CD4-positive, CD25-positive, alpha-beta regulatory T cell (primary cell): ENCODE measurements at regions not wholly inside any gene's neighbourhood (a gene's known extent, or its start where the extent isn't known, plus 50 kb on each side); places are given as distances from the start of the nearest gene placed in this dataset.
A peak's percentile ranks its signal among the peaks of the same experiment; 100 is the strongest.
"Not testable (repeated sequence)": the region's sequence is repeated elsewhere in the genome, so short reads cannot be mapped to it uniquely, and the experiment has no call there.

Experiments used
- ATAC-seq, 2 donors: fragments of 150-1000 bp; cut with Tn5 transposase; one replicate each; pipeline ENCODE4 v1.10.0; 2021; ENCODE audit warnings: low read depth in 2 of 2, moderate number of reproducible peaks in 2 of 2, moderate library complexity in 1 of 2
- DNase-seq, 3 donors: peaks; one replicate each; pipeline versions ENCODE4 v3.0.0 to v3.0.0-alpha.2; 2012 to 2022; ENCODE audit warnings: mixed read lengths in 1 of 3
- H3K27ac ChIP-seq: one replicate; pipeline ENCODE4 v1.7.0; 2013; ENCODE audit warnings: mild to moderate bottlenecking, low read length; ENCODE audit not compliant: insufficient read depth, poor library complexity, severe bottlenecking
- H3K27me3 ChIP-seq: one replicate; pipeline ENCODE4 v1.7.0; 2013; ENCODE audit warnings: low read length; ENCODE audit not compliant: control insufficient read depth, insufficient read depth
- H3K36me3 ChIP-seq: one replicate; pipeline ENCODE4 v1.7.0; 2013; ENCODE audit warnings: mild to moderate bottlenecking, low read length, moderate library complexity; ENCODE audit not compliant: control insufficient read depth, insufficient read depth
- H3K4me1 ChIP-seq: 2 replicates; pipeline ENCODE4 v1.7.0; 2013; ENCODE audit warnings: mild to moderate bottlenecking, low read length; ENCODE audit not compliant: insufficient read depth, control insufficient read depth, poor library complexity, severe bottlenecking
- H3K4me3 ChIP-seq: one replicate; pipeline ENCODE4 v1.7.0; 2013; ENCODE audit warnings: low read depth, mild to moderate bottlenecking, low read length, moderate library complexity
- H3K9me3 ChIP-seq, 2 experiments: 1 replicate in 1 of 2; 2 replicates in 1 of 2; pipeline ENCODE4 v1.7.0; 2013; ENCODE audit warnings: low read length in 2 of 2, mild to moderate bottlenecking in 1 of 2, moderate library complexity in 1 of 2; ENCODE audit not compliant: control insufficient read depth in 2 of 2
- H3K27ac Mint-ChIP-seq, 3 donors: one replicate each; pipeline ENCODE4 v1.8.0; 2020 to 2022; ENCODE audit warnings: mild to moderate bottlenecking in 3 of 3, mixed read lengths in 3 of 3, moderate library complexity in 2 of 3
- H3K27me3 Mint-ChIP-seq: one replicate; pipeline ENCODE4 v1.8.0; 2022; ENCODE audit warnings: mild to moderate bottlenecking, mixed read lengths
- H3K36me3 Mint-ChIP-seq: one replicate; pipeline ENCODE4 v1.8.0; 2020; ENCODE audit warnings: mixed read lengths
- H3K4me1 Mint-ChIP-seq, 4 donors: one replicate each; pipeline ENCODE4 v1.8.0; 2020 to 2022; ENCODE audit warnings: mixed read lengths in 4 of 4, mild to moderate bottlenecking in 1 of 4
- H3K4me3 Mint-ChIP-seq, 4 donors: one replicate each; pipeline ENCODE4 v1.8.0; 2020 to 2022; ENCODE audit warnings: mild to moderate bottlenecking in 4 of 4, mixed read lengths in 4 of 4, moderate library complexity in 3 of 4
- H3K9me3 Mint-ChIP-seq, 7 donors: one replicate each; pipeline ENCODE4 v1.8.0; 2020 to 2022; ENCODE audit warnings: mixed read lengths in 7 of 7, mild to moderate bottlenecking in 3 of 7, moderate library complexity in 2 of 7

DNA sequence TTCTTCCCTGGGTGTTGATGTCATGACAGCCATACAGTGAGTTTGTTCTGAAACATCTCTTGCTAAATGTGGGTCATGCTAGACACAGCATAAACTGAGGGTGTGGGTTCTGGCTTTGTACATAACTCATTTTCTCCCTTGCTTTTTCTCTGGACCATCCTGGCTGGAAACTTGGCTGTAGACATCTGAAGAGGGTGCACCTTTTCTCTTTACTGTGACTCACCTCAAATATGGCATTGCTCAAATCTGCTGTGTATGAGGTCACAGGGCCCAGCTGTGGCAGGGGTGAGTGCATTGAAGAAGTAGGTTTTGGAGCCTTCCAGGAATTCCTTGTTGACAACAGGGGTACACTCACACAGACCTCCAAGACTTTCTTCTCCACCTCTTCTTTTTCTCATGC lies 465.5 kb upstream of the AMELY start:
- Mint-ChIP-seq H3K36me3 (no peaks in the 10 kb centered on the region), H3K4me1 (no peaks in the 10 kb centered on the region), H3K4me3 (no peak overlapping the region), H3K27ac (no peak overlapping the region), H3K9me3 (no peaks in the 10 kb centered on the region), H3K27me3 (no peaks in the 10 kb centered on the region)
- DNase-seq (no peak), ATAC-seq (no peak)
- Histone ChIP-seq H3K36me3 (peaks cover 26% of the 10 kb centered on the region), H3K27me3 (no peaks in the 10 kb centered on the region), H3K9me3 (no peaks in the 10 kb centered on the region), H3K4me1 (no peaks in the 10 kb centered on the region), H3K27ac (no peak overlapping the region), H3K4me3 (no peak overlapping the region)

GRCh38 chrY:7374485-7374884 lies 462.9 kb upstream of the AMELY start:
- H3K4me1 Mint-ChIP-seq, H3K27ac Mint-ChIP-seq, ATAC-seq, H3K4me3 Mint-ChIP-seq, H3K27me3 ChIP-seq, H3K4me1 ChIP-seq, H3K9me3 ChIP-seq, H3K27ac ChIP-seq, H3K36me3 Mint-ChIP-seq, DNase-seq, H3K4me3 ChIP-seq, H3K27me3 Mint-ChIP-seq, H3K9me3 Mint-ChIP-seq: not testable (repeated sequence)
- H3K36me3 ChIP-seq, result peaks cover 31% of the 10 kb centered on the region

- ATAC-seq, H3K27me3 Mint-ChIP-seq, H3K4me1 Mint-ChIP-seq, H3K27ac ChIP-seq, DNase-seq, H3K27ac Mint-ChIP-seq, H3K4me3 ChIP-seq, H3K27me3 ChIP-seq, H3K9me3 ChIP-seq, H3K36me3 Mint-ChIP-seq, H3K9me3 Mint-ChIP-seq, H3K4me3 Mint-ChIP-seq, H3K4me1 ChIP-seq: not testable (repeated sequence)
- peaks cover 24% of the 10 kb centered on the region for H3K36me3 ChIP-seq
Measured at GRCh38 chrY:7371953-7372352, 460.4 kb upstream of the AMELY start.

GRCh38 chrY:7371026-7371425 lies 459.5 kb upstream of the AMELY start:
- not testable (repeated sequence) for H3K4me3 Mint-ChIP-seq, H3K9me3 ChIP-seq, H3K4me1 Mint-ChIP-seq, H3K27me3 ChIP-seq, H3K27me3 Mint-ChIP-seq, H3K27ac ChIP-seq, H3K36me3 Mint-ChIP-seq, H3K9me3 Mint-ChIP-seq, H3K4me3 ChIP-seq, H3K4me1 ChIP-seq, DNase-seq, ATAC-seq, H3K27ac Mint-ChIP-seq
- H3K36me3 ChIP-seq, result peaks cover 19% of the 10 kb centered on the region

- Mint-ChIP-seq H3K27me3 (no peaks in the 10 kb centered on the region), H3K9me3 (no peaks in the 10 kb centered on the region), H3K36me3 (no peaks in the 10 kb centered on the region), H3K4me1 (peaks cover 0 to 1% (median 0%) of the 10 kb centered on the region in 4 donors), H3K4me3 (no peak overlapping the region), H3K27ac (peak overlapping the region in 1 of 3 donors; percentile 32)
- ATAC-seq, result no peak
- no peak for DNase-seq
- peaks cover 55% of the 10 kb centered on the region for H3K36me3 ChIP-seq
- H3K4me3 ChIP-seq, result no peak overlapping the region
- no peaks in the 10 kb centered on the region for H3K27me3 ChIP-seq
- H3K4me1 ChIP-seq, result no peaks in the 10 kb centered on the region
- no peaks in the 10 kb centered on the region for H3K9me3 ChIP-seq
- no peak overlapping the region for H3K27ac ChIP-seq
Measured at GRCh38 chrY:7359520-7359919, 448.0 kb upstream of the AMELY start.

DNA sequence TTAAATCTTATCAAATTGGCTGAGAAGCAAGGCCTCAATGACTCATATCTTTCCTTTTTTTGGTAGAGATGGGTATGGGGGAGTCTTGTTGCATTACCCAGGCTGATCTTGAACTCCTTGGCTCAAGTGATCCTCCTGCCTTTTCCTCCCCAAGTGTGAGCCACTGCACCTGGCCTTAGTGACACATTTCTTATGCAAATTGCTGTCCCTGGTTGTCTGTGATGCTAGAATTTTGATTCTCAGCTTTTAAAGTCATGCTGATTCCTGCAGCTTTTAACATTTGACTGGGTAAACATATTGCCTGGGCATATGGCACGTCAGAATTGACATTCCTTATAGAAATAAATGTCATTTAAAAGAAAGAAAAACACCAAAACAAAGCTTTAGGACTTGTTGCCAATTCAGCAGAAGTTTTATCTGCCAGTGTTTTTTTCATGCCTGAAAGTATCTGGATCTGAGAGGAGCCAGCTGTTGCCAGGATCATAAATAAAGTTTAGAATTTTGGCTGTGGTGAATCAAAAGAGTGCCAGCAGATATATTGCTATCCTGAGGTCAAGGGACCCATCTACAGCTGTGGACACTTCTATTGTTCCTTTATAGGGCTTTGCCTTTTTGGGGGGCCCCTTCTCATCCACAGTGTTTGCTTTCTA lies 446.7 kb upstream of the AMELY start:
- Histone ChIP-seq H3K27ac (no peak overlapping the region), H3K27me3 (no peaks in the 10 kb centered on the region)
- H3K36me3 Mint-ChIP-seq, result no peaks in the 10 kb centered on the region

GRCh38 chrY:7355891-7356290 lies 444.3 kb upstream of the AMELY start:
- not testable (repeated sequence) for H3K27me3 ChIP-seq, H3K27ac Mint-ChIP-seq, H3K27ac ChIP-seq, H3K36me3 Mint-ChIP-seq, H3K4me1 Mint-ChIP-seq, H3K9me3 ChIP-seq, ATAC-seq, H3K4me3 Mint-ChIP-seq, H3K27me3 Mint-ChIP-seq, DNase-seq, H3K4me1 ChIP-seq, H3K9me3 Mint-ChIP-seq, H3K4me3 ChIP-seq
- H3K36me3 ChIP-seq, result peaks cover 44% of the 10 kb centered on the region

More for the DNA sequence above, 446.7 kb upstream of the AMELY start:
- Histone ChIP-seq H3K9me3 (no peaks in the 10 kb centered on the region), H3K4me3 (no peak overlapping the region), H3K36me3 (peaks cover 50% of the 10 kb centered on the region), H3K4me1 (no peaks in the 10 kb centered on the region)
- Mint-ChIP-seq H3K27me3 (no peaks in the 10 kb centered on the region), H3K9me3 (no peaks in the 10 kb centered on the region), H3K4me3 (no peak overlapping the region), H3K27ac (peak overlapping the region in 1 of 3 donors; percentile 48), H3K4me1 (peaks cover 0 to 3% (median 0%) of the 10 kb centered on the region in 4 donors)
- DNase-seq (no peak), ATAC-seq (no peak)

DNA sequence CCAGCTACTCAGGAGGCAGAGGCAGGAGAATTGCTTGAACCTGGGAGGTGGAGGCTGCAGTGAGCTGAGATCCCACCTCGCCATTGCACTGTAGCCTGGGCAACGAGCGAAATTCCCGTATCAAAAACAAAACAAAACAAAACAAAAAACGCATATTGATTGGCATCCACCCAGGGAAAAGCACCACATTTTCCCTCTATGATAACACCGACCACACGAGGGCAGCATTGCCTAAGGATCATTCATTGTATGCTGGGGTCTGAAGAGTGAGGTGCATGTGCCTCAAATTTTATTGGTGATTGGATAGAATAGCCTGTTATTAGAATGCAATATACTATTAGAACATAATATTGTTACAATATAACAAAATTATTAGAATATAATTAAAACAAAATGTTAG lies 433.1 kb upstream of the AMELY start:
- ATAC-seq, result peak in 1 of 2 donors; percentile 39
- no peaks in the 10 kb centered on the region for H3K9me3 Mint-ChIP-seq
- peaks cover 3% of the 10 kb centered on the region for H3K36me3 ChIP-seq

More for the DNA sequence above, 433.1 kb upstream of the AMELY start:
- Histone ChIP-seq H3K9me3 (no peaks in the 10 kb centered on the region), H3K27ac (no peak overlapping the region), H3K27me3 (no peaks in the 10 kb centered on the region), H3K4me3 (no peak overlapping the region), H3K4me1 (peaks cover 2% of the 10 kb centered on the region)
- DNase-seq, result no peak
- H3K4me3 Mint-ChIP-seq, result no peak overlapping the region
- no peaks in the 10 kb centered on the region for H3K27me3 Mint-ChIP-seq
- peaks cover 0 to 8% (median 2%) of the 10 kb centered on the region in 4 donors for H3K4me1 Mint-ChIP-seq
- H3K27ac Mint-ChIP-seq, result no peak overlapping the region
- H3K36me3 Mint-ChIP-seq, result no peaks in the 10 kb centered on the region
